ENCODE measurements at regions not wholly inside any gene's neighbourhood (a gene's known extent, or its start where the extent isn't known, plus 50 kb on each side); places are given as distances from the start of the nearest gene placed in this dataset.

- WGBS, result 58% methylated on average over 1 of the region's 1 CpG
- Histone ChIP-seq H3K27ac (no peak overlapping the region), H3K36me3 (no peaks in the 10 kb centered on the region), H3K9me3 (no peaks in the 10 kb centered on the region), H3K4me1 (no peaks in the 10 kb centered on the region), H3K4me3 (no peak overlapping the region), H3K27me3 (peaks cover 3% of the 10 kb centered on the region)
- TF ChIP-seq CTCF (IDR thresholded peaks at IDR 0.05), result no peak
- no peak for TF ChIP-seq POLR2A (IDR thresholded peaks at IDR 0.05)
- no peak for TF ChIP-seq POLR2AphosphoS5 (IDR thresholded peaks at IDR 0.05)
- TF ChIP-seq EP300 (IDR thresholded peaks at IDR 0.05), result no peak
- no peak for DNase-seq (ENCODE audit: low spot score in 2 of 2)
Measured at GRCh38 chr1:55322842-55323241, 107.7 kb upstream of the USP24 start.

- H3K9me3 ChIP-seq, result no peaks in the 10 kb centered on the region
- H3K27ac ChIP-seq, result no peak overlapping the region
- H3K27me3 ChIP-seq, result peaks cover 2% of the 10 kb centered on the region
- TF ChIP-seq POLR2A (IDR thresholded peaks at IDR 0.05), result no peak
- no peak for TF ChIP-seq CTCF (IDR thresholded peaks at IDR 0.05)
- no peak for TF ChIP-seq EP300 (IDR thresholded peaks at IDR 0.05)
- TF ChIP-seq POLR2AphosphoS5 (IDR thresholded peaks at IDR 0.05), result no peak
- H3K4me3 ChIP-seq, result no peak overlapping the region
- H3K4me1 ChIP-seq, result no peaks in the 10 kb centered on the region
- no peak for DNase-seq (ENCODE audit: low spot score in 2 of 2)
- 62% methylated on average over 2 of the region's 2 CpGs for WGBS
- no peaks in the 10 kb centered on the region for H3K36me3 ChIP-seq
Measured at GRCh38 chr1:55321942-55322341, 106.8 kb upstream of the USP24 start.

- no peak overlapping the region for H3K4me3 ChIP-seq
- no peaks in the 10 kb centered on the region for H3K27me3 ChIP-seq
- 82% methylated on average over 2 of the region's 2 CpGs for WGBS
- no peaks in the 10 kb centered on the region for H3K36me3 ChIP-seq
- no peak for DNase-seq (ENCODE audit: low spot score in 2 of 2)
- no peak for TF ChIP-seq POLR2AphosphoS5 (IDR thresholded peaks at IDR 0.05)
- no peak for TF ChIP-seq EP300 (IDR thresholded peaks at IDR 0.05)
- TF ChIP-seq POLR2A (IDR thresholded peaks at IDR 0.05), result no peak
- no peak for TF ChIP-seq CTCF (IDR thresholded peaks at IDR 0.05)
- H3K27ac ChIP-seq, result no peak overlapping the region
- no peaks in the 10 kb centered on the region for H3K4me1 ChIP-seq
- H3K9me3 ChIP-seq, result no peaks in the 10 kb centered on the region
Measured at GRCh38 chr1:55320891-55321290, 105.7 kb upstream of the USP24 start.

GRCh38 chr1:55318116-55318817 lies 103.1 kb upstream of the USP24 start:
- 76% methylated on average over 6 of the region's 6 CpGs for WGBS
- Histone ChIP-seq H3K27ac (no peak overlapping the region), H3K36me3 (no peaks in the 10 kb centered on the region), H3K9me3 (no peaks in the 10 kb centered on the region), H3K4me1 (no peaks in the 10 kb centered on the region), H3K4me3 (no peak overlapping the region), H3K27me3 (no peaks in the 10 kb centered on the region)
- no peak for DNase-seq (ENCODE audit: low spot score in 2 of 2)
- no peak for TF ChIP-seq POLR2A (IDR thresholded peaks at IDR 0.05)
- TF ChIP-seq EP300 (IDR thresholded peaks at IDR 0.05), result no peak
- TF ChIP-seq CTCF (IDR thresholded peaks at IDR 0.05), result no peak
- TF ChIP-seq POLR2AphosphoS5 (IDR thresholded peaks at IDR 0.05), result no peak

- H3K27ac ChIP-seq, result no peak overlapping the region
- WGBS, result 76% methylated on average over 3 of the region's 3 CpGs
- no peak for TF ChIP-seq POLR2AphosphoS5 (IDR thresholded peaks at IDR 0.05)
- TF ChIP-seq POLR2A (IDR thresholded peaks at IDR 0.05), result no peak
- TF ChIP-seq CTCF (IDR thresholded peaks at IDR 0.05), result no peak
- TF ChIP-seq EP300 (IDR thresholded peaks at IDR 0.05), result no peak
- no peaks in the 10 kb centered on the region for H3K9me3 ChIP-seq
- H3K27me3 ChIP-seq, result no peaks in the 10 kb centered on the region
- H3K4me3 ChIP-seq, result no peak overlapping the region
- H3K4me1 ChIP-seq, result no peaks in the 10 kb centered on the region
- no peak for DNase-seq (ENCODE audit: low spot score in 2 of 2)
- no peaks in the 10 kb centered on the region for H3K36me3 ChIP-seq
Measured at GRCh38 chr1:55317673-55318072, 102.5 kb upstream of the USP24 start.

All from suprapubic skin (tissue), 4 donors.